GM19324 (cell line): ENCODE measurements at regions not wholly inside any gene's neighbourhood (a gene's known extent, or its start where the extent isn't known, plus 50 kb on each side); places are given as distances from the start of the nearest gene placed in this dataset.

Experiments used
- ATAC-seq: cut with Tn5 transposase; IDR thresholded peaks from one replicate; pipeline ENCODE4 v1.9.1; 2021; ENCODE audit warnings: mild to moderate bottlenecking, moderate library complexity; ENCODE audit not compliant: unreplicated experiment, low FRiP score

DNA sequence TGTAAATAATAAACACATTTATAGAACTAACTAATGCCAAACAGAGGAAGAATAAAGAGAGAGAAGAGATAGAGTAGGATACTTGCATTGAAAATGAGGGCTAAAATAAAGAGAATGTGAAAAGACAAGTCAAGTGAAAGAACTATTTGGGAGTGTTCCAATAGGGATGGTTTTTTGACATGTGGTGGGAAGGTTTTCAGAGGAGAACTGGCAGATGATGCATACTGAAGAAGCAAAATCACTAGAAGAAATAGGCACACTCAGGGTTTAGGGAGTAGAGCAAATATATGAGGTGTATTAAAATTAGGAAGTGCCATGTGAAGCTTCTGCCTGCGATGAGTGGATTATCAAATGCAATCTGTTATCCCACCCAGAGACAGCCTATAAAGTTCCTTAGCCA lies 744.8 kb downstream of the REEP3 start:
- ATAC-seq = no peak

DNA sequence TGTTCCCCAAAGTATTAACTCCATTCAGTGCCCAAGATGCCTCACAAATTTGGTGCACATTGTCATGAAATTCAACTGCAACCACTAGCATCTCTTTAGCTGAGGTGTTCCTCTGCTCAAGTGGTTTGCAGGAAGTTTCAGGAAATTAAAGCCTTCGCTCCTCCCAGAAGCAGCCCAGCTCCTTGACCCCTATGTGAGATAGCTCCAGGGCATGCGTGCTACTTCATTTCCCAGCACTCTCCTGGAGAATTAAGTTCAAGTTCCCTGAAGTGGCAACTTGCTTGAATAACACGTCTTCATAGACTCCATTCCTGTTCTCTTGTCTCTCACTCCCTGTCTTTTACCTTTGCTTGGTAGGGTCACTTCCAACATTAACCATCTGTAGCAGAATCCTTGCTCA lies 750.3 kb downstream of the REEP3 start:
- ATAC-seq = no peak

DNA sequence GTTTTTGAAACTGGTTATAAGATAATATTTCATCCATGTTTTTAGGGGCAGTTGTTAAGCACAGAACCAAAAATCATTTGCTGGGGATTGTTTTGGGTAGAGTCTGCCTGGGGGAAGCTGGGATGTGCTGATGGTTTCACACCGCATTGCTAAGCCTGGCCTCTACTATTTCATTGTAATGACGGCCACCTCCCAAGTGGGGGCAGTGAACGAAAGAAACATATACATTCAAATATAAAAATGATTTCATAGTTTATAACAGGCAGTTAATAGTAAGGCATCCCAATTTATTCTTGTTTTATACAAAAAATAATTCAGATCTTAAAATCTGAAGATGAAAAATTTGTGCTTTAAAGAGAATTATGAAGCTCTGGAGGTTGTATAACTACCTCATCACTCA lies 750.8 kb downstream of the REEP3 start:
- ATAC-seq = no peak

DNA sequence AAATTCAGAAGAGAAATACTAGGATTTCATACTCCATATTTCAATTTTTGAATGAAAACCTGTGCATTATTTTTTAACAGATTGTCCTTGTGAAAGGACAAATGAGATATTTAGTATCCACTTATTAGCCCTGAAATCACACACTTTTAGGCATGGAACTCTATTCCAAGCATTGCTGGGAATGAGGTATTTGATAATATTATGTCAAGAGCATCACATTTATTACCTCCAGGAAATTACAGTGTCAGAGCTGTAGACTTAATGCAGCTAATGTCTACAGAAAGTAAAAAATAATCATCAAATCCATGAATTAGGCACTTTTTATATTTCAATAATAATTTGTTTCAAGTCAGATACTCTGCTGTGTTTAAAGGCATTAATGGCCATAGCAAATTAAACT lies 753.8 kb downstream of the REEP3 start:
- no peak for ATAC-seq

DNA sequence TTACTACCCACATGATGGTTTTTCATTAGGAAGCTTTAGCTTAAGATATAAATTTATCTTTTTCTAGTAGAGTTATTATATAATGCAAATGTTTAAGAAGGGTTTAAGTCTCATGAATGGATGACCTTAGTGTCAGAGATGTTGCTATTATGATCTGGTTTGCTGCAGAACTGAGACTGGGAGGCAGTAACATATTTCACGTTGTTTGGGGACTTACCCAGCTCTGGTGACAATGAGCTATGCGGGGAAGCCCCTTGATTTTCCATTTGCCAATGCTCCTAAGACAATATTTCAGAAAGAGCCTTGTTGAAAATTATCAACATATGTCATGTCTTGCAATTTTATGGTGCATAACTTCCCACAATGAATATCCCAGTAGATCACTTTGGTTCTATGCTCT lies 754.6 kb downstream of the REEP3 start:
- no peak for ATAC-seq

DNA sequence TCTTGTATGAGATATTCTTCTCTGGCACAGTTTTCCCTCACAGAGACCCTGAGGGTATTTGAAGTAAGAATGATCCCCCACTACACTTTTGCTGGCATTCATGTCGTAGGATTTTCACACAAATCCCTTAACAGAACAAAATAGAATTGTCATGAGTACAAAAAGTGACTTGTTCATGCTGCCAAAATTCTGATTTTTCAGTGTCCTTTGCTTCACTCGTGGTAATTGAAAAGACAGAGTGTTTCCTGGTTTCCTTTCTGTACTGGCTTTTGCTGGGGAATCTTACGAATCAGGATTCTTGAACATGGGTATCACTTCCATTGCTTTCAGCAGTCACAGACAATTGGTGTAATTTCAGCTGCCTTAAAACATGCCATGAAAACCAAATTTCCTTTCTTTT lies 756.3 kb downstream of the REEP3 start:
- ATAC-seq = no peak

DNA sequence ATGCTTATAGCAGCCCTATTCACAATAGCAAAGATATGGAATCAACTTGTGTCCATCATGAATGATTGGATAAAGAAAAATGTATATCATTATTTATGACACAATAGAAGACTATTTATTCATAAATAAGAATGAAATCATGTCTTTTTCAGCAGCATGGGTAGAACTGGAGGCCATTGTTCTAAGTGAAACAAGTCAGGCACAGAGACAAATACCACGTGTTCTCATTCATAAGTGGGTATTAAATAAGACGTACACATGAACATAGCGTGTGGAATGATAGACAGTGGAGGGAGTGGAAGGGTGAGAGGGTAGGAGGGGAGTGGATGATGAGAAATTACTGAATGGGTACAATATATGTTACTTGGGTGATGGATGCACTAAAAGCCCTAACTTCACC lies 762.4 kb downstream of the REEP3 start:
- no peak for ATAC-seq

DNA sequence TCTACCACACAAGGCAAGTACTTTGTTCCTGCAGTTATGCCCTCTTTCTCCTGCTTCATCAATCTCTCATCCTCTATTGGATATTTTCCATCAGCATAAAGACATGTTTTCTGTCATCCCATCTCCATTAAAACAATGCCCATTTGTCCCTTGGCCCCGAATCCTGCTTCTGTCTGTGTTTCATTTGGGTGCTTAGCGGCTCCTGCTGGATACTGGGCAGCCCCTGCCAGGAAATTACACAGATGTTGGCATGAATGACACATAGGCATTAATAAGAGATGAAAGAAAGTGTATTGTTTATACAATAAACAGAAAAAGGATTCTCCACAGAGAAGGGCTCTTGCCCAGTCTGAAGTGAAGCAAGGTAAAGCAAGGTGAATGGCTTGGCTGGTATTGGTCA lies 765.3 kb downstream of the REEP3 start:
- ATAC-seq = no peak

DNA sequence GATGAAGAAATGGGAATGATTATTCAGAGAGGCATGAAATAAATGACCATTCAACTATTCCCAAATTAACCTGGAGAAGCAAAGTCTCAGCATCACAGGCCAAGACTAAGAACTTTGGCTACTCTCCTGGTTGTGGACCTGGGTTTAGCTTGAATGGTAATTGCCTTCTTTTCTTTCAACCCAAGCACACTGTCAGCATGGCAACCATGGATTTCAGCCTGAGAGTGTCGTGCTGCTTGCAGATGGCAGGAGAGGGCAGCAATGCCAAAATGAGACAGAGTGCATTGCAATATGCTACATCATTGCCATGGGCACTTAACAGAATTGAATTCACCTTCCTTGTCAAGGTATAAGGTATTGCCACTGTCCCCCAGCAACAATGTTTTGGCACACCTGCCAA lies 767.2 kb downstream of the REEP3 start:
- no peak for ATAC-seq

DNA sequence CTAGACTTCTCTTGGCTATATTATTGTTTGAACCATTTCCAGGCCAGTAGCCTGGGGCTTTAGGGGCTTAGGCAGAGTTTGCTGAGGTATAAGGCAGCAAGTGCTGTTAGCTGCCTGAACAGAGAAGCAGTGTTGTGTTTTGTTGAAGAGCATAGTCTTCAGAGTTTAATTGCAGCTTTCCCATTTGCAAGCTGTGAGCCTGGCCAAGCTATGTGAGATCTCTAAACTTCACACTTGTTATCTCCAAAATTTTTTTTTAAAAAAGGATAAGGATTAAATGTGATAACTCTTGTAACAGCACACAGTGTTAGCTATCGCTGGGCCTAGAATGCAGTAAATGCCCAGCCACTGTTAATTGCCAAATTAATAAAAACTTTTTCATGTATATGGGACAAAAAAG lies 782.4 kb downstream of the REEP3 start:
- no peak for ATAC-seq

DNA sequence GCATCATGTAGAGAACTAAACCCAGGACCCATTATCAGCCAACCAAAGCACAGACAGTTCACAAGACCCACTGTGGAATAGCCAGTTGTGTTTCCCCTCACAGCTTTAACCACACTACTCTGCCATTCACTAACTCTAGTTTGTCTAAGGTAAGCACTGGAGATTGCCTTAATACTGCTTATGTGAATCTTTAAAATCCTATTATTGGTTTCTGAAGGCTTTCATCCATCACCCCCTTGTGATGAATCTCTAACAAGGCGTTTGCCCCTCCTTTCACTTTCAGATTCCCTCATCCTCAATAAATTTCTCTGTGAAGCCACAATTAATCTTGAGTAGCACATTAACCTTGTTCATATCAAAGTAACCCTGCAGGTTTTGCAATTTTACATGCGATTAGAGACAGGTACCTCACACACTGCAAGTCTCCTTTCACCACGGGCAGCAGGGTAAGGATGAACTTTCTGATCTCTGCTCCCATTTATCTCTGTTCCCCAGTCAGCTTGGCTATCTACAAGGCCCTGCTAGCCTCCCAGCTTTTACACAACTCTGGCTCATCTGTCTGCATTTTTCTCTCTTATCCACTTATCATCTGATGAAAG lies 785.6 kb downstream of the REEP3 start:
- no peak for ATAC-seq

DNA sequence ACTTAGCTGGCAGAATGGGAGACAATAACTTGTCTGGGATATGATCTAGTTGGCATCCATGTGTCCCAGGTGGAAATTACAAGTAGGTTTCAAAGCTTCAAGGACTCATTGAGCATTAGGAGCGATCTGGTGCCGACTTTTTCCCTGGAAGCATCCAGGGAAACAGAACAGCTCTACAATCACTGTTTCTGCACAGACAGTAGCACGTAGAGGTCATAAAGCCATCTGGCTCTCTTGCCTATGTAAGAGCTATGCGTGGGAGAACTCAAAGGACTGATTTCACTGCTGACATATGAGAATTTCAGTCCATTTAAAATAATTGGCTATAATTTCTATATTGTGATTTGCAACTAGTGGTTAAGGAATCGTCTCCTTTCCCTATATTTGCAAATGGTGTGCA lies 791.7 kb downstream of the REEP3 start:
- no peak for ATAC-seq

DNA sequence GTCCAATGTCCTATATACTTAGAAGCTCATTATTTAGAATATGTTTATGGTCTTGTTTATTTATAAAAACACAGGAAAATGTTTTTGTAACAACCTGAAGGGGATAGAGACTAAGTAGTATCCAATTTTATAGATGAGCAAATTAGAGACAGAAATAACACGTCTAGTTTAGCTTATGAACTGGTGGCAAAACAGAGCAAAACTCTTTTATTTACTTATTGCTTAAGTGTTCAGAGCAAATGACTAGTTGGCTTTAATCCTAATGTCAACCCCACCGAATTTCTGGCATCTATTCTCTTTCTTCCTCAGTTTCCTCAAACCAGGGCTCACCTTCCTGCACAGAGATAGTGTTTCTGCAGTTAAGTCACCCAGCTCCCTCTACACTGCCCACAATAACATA lies 792.8 kb downstream of the REEP3 start:
- no peak for ATAC-seq

DNA sequence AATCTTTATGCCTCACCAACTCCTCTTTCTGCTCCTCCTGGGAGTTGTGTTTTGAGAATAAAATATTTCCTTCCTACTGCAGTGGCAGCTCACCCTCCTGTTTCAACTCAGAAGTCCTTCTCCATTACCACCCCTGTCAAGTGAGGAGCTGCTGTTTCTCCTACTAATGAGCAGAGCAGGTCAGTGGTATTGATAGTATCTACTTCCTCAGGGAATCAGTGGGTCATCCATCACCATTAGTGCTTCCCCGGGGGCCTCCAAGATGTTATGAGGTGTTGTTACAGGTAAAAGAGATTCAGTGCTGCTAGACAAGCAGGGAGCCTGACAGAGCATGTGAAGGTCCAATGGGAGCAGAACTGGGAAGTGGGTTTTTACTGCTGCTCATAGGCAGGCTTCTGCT lies 795.2 kb downstream of the REEP3 start:
- ATAC-seq = no peak

DNA sequence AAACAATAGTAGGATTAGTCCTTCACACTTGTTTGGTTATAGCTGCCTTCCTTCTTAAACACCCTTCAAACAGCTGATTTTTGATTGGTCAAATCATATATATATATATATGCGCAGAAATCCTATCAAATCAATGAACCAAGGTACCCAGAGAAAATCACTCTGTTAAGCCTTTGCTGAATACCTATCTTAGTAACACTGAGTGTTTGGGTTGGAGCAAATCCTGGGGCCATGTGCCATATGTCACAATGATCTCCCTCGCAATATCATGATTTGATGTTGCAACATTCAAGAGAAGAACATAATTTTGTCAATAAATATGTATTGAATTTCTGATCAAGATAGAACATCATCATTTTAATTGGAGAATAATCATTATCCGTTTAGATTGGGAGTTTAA lies 795.6 kb downstream of the REEP3 start:
- no peak for ATAC-seq

DNA sequence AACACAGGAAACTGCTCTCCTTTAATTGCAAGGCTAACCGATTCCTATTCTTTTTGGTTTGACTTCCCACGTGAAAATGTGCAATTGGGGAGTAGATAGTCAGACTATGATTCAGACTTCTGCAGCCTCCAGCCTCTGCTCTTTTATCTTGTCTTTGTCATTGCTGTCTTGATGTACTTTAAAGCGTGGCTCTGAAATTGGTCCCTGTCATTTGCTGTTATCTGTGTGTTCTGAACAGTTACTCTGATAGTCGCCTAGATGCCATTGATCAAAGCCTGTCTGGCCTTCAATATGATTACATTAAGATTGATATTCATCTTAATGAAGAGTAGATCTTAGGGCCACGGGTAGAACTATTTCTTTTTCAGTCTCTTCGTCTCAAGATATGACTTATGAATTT lies 799.2 kb downstream of the REEP3 start:
- ATAC-seq = no peak

DNA sequence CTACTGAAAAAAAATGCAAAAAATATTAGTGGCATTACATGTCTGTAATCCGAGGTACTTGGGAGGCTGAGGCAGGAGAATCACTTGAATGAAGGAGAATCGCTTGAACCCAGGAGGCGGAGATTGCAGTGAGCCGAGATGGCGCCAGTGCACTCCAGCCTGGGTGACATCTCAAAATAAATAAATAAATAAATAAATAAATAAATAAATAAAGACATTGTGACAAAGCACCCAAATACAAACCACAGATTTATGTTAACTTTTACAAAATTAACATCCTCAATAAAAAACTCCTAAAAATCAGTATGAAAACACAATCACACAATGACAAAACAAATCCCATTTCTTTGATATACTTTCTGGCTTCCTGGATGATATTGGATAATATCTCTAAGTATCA lies 808.3 kb downstream of the REEP3 start:
- no peak for ATAC-seq

DNA sequence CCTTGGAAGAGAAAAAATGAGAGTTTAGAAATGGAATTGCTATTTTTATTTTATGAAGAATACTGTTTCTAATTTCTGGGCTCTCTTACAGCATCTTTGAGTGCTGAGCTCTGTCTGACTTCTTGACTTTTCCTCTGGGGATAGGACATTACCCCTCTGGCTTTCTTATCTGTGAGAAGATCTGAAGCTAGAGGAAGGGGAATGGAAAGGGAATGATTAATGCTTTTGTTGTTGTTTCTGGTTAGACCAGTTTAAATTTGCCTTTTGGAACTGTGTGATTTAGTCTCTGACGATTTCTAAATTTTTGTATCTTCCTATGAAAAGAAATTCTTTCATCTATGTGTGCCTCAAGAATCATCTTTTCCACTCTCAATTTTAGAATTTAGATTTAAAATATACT lies 811.4 kb downstream of the REEP3 start:
- ATAC-seq = no peak

DNA sequence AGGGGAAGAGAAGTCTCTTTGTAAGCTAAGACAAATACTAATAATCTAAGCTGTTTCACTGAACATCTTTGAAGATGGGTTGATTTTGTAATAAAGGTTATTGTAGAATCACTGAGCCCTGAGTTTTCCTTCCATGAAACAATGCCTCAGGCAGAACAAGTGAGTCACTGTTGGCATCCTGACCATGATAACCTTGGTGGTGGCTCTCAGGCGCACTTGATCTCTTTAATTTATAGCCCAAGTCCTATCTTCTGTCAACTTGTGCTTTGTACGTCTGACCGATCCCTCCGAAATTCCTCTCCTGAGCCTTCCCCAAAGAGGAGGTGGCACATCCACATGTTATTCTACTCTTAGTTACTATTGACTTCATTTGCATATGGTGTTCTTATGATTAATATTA lies 812.9 kb downstream of the REEP3 start:
- ATAC-seq = no peak

DNA sequence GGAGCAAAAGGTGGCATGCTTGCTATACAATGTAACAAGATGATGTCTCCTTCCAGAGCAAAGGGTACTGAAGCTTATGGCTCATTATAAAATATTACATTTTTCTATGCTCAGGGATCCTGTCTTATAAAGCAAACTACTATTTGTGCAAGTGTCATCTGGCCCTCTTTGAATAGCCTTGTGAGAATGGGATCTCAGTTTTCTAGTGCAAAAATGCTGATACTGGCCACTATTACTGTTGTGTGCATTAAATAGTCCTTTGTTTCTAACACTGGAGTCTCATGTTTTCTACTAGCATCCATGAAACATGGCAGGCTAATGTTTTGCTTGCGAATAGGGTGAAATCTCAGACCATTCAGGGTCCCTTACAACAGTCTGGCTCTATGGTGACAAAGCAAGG lies 823.0 kb downstream of the REEP3 start:
- ATAC-seq = no peak

DNA sequence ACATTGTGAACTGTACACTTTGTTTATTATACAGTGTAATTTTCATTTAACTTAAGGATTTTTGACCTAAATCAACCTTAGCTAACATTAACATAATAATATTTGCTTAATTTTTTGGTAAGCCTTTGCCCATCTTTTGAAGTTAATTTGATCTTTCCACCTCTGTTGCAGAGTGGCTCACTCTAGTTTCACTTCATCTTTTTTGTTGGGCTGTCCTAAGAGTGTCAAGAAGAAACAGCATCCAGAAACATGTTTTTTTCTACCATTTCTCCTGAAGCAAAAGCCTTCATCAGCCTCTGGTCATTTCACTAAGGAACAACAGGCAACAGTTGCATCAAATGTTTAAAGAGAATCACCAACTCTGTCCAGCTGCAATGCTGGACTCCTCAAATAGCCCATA lies 824.7 kb downstream of the REEP3 start:
- ATAC-seq = no peak

DNA sequence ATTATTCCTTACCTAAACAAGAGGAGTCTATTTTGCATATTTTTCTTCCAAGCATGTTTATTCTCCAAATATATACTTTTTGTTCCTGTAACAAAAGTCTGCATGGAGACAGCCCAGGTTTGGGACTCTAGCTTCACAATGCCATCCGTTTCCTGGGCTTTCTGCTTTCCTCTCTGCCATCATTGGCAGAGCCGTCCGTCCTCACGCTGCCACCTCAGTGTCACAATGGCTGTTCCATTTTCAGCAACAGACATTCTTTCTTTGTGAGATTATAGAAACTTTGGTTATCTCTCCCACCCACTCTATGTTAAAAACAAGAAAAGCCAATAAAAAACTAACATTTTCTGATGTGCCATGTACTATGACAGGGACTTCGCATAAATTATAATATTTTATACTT lies 825.2 kb downstream of the REEP3 start:
- ATAC-seq = no peak

DNA sequence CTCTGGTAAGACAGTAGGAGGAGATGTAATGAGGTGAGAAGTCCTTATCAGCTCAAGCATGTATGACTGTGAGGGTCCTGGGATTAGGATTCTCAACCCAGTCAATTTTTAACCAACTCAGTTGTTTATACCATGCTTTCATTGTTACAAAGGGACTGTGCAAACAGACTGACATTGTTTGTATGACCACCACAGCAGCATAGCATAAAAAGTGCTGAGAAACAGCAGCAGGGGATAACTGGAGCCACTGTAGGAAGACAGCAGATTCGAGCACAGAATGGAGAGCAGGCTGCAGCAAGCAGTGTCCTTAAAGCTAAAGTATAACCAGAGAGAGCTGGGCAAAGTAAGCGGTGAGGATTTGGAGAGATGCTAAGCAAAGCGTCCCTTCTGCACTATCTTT lies 829.5 kb downstream of the REEP3 start:
- ATAC-seq = no peak
